ACHN (cell line): ENCODE measurements at regions not wholly inside any gene's neighbourhood (a gene's known extent, or its start where the extent isn't known, plus 50 kb on each side); places are given as distances from the start of the nearest gene placed in this dataset.

Experiments used
- DNase-seq: peaks from one replicate; pipeline ENCODE4 v3.0.0-alpha.2; 2015
- in situ Hi-C: cut with HindIII; loops from 2 replicates; pipeline ENCODE4 v1.10.0; 2017; ENCODE audit warnings: low sequenced_read_pairs, low pct_ligation_motif_present, low pct_unique_long_range_greater_than_20kb

GRCh38 chr5:56344594-56344993 lies 111.5 kb upstream of the ANKRD55 start:
- in situ Hi-C loops: no loop called here
- no peak for DNase-seq

- in situ Hi-C loops: no loop called here
- no peak for DNase-seq
These were observed 110.9 kb upstream of the ANKRD55 start for GRCh38 chr5:56343988-56344387.

GRCh38 chr5:56342616-56343015 lies 109.5 kb upstream of the ANKRD55 start:
- no peak for DNase-seq
- in situ Hi-C loops: no loop called here

GRCh38 chr5:56340196-56340980 lies 107.3 kb upstream of the ANKRD55 start:
- DNase-seq: no peak
- in situ Hi-C loops: no loop called here

- in situ Hi-C loops: no loop called here
- no peak for DNase-seq
These were observed 106.6 kb upstream of the ANKRD55 start for GRCh38 chr5:56339732-56340131.

- in situ Hi-C loops: no loop called here
- DNase-seq: no peak
These were observed 104.7 kb upstream of the ANKRD55 start for GRCh38 chr5:56337715-56338319.

- in situ Hi-C loops: no loop called here
- no peak for DNase-seq
These were observed 102.1 kb upstream of the ANKRD55 start for GRCh38 chr5:56335212-56335611.

GRCh38 chr5:56330806-56331205 lies 97.7 kb upstream of the ANKRD55 start:
- DNase-seq: no peak
- in situ Hi-C loops: no loop called here

GRCh38 chr5:56330167-56330566 lies 97.0 kb upstream of the ANKRD55 start:
- in situ Hi-C loops: no loop called here
- no peak for DNase-seq

- in situ Hi-C loops: no loop called here
- DNase-seq: no peak
These were observed 96.5 kb upstream of the ANKRD55 start for GRCh38 chr5:56329652-56330051.

GRCh38 chr5:56328753-56329560 lies 95.8 kb upstream of the ANKRD55 start:
- peak; percentile 46 for DNase-seq
- in situ Hi-C loops: no loop called here

- no peak for DNase-seq
- in situ Hi-C loops: no loop called here
These were observed 94.7 kb upstream of the ANKRD55 start for GRCh38 chr5:56327809-56328208.

- in situ Hi-C loops: no loop called here
- DNase-seq: no peak
These were observed 93.6 kb upstream of the ANKRD55 start for GRCh38 chr5:56326770-56327169.

- DNase-seq: no peak
- in situ Hi-C loops: no loop called here
These were observed 93.0 kb upstream of the ANKRD55 start for GRCh38 chr5:56326116-56326515.

GRCh38 chr5:56325039-56325438 lies 91.9 kb upstream of the ANKRD55 start:
- DNase-seq: no peak
- in situ Hi-C loops: no loop called here

- DNase-seq: peak; percentile 72
- in situ Hi-C loops: no loop called here
These were observed 90.4 kb upstream of the ANKRD55 start for GRCh38 chr5:56323505-56323904.

GRCh38 chr5:56322592-56322991 lies 89.5 kb upstream of the ANKRD55 start:
- no peak for DNase-seq
- in situ Hi-C loops: no loop called here

- in situ Hi-C loops: no loop called here
- no peak for DNase-seq
These were observed 88.2 kb upstream of the ANKRD55 start for GRCh38 chr5:56321236-56321881.

- in situ Hi-C loops: no loop called here
- no peak for DNase-seq
These were observed 87.6 kb upstream of the ANKRD55 start for GRCh38 chr5:56320686-56321085.
